Heart left ventricle (tissue), 13 donors: ENCODE measurements at regions not wholly inside any gene's neighbourhood (a gene's known extent, or its start where the extent isn't known, plus 50 kb on each side); places are given as distances from the start of the nearest gene placed in this dataset.
A peak's percentile ranks its signal among the peaks of the same experiment; 100 is the strongest.

ENCODE experiments used
- POLR2A ChIP-seq, 2 donors: fragments of 450-650 bp; IDR thresholded peaks; one replicate each; pipeline ENCODE4 v1.6.1; 2017; ENCODE audit warnings: antibody characterized with exemption in 2 of 2, mild to moderate bottlenecking in 2 of 2, moderate library complexity in 2 of 2
- TF ChIP-seq, protein P1 (sequence below), 12 donors: fragments of 200-600 bp; sonication (generic) in 4 of 12; IDR thresholded peaks; one replicate each; pipeline versions ENCODE4 v1.5.0 to v1.8.0; 2018 to 2022; ENCODE audit warnings: antibody characterized with exemption in 12 of 12, mild to moderate bottlenecking in 5 of 12
- donor health status: ischemic (EF 13 %, LVEDD 7.1; RV severe dilation, severe dysfunction).
- donor health status: DM: no; HTN: yes; CAD: no.
- donor health status: DM: no; HTN: no; CAD: no.
- donor health status: ischemic (EF 25% LVEDD 6.9; RV normal size, moderate dysfunction).
- donor health status: ischemic (EF 25% LVEDD 5.7; RV mildly dilated, moderate dysfunction).
- donor health status: ischemic (EF 35%, LVEDD 5.7; RV mildly dilated, moderate dysfunction).
- donor health status: nonischemic (EF 11% LVEDD 7.7; RV severe dilation, severe dysfunction).
- donor health status: DM: yes; HTN: yes; CAD: no.
- donor health status: PGD.
- donor health status: ischemic (EF 29% LVEDD 5.4; RV normal size, mild dysfunction).
- donor health status: nonischemic (EF 23%, LVEDD 6.1; RV moderate dilation, normal function).

DNA sequence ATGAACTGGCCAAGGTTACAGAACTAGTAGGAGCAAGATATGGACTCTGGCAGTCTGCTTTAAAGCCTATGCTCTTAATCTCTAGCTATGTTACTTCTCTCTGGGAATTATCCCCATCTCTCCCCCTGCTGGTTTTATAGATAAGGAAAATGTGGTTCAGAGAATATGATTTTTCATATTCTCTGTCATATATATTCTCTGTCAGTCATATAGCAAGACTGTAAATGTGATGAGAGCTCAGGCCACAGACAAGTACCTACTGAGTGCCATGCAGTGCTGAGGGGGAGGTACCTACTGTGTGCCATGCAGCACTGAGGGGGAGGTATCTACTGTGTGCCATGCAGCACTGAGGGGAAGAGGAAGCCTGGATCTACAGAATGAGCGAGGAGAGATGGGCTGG is 220.3 kb upstream of the FGGY start:
- TF ChIP-seq, protein P1, sequence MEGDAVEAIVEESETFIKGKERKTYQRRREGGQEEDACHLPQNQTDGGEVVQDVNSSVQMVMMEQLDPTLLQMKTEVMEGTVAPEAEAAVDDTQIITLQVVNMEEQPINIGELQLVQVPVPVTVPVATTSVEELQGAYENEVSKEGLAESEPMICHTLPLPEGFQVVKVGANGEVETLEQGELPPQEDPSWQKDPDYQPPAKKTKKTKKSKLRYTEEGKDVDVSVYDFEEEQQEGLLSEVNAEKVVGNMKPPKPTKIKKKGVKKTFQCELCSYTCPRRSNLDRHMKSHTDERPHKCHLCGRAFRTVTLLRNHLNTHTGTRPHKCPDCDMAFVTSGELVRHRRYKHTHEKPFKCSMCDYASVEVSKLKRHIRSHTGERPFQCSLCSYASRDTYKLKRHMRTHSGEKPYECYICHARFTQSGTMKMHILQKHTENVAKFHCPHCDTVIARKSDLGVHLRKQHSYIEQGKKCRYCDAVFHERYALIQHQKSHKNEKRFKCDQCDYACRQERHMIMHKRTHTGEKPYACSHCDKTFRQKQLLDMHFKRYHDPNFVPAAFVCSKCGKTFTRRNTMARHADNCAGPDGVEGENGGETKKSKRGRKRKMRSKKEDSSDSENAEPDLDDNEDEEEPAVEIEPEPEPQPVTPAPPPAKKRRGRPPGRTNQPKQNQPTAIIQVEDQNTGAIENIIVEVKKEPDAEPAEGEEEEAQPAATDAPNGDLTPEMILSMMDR (IDR thresholded peaks at IDR 0.05), result peak in 8 of 12 donors; percentile 11 to 44 (median 22)
- TF ChIP-seq POLR2A (IDR thresholded peaks at IDR 0.05), result no peak
